ENCODE measurements at regions not wholly inside any gene's neighbourhood (a gene's known extent, or its start where the extent isn't known, plus 50 kb on each side); places are given as distances from the start of the nearest gene placed in this dataset.

GRCh38 chr13:62022369-62022768 is 606.7 kb upstream of the PCDH20 start:
- TF ChIP-seq CTCF (IDR thresholded peaks at IDR 0.05; ENCODE audit: extremely low read depth in 1 of 2, insufficient read depth in 1 of 2, low read depth in 1 of 2, low read length in 2 of 2) (no peak), POLR2A (IDR thresholded peaks at IDR 0.05; ENCODE audit: low read depth, low read length) (no peak), EZH2 (IDR thresholded peaks at IDR 0.05; ENCODE audit: borderline replicate concordance, low read depth, low read length, severe bottlenecking) (no peak), POLR2AphosphoS5 (IDR thresholded peaks at IDR 0.05; ENCODE audit: insufficient read depth, low read depth, low read length) (no peak)

All from endothelial cell of umbilical vein (primary cell).